ENCODE measurements at regions not wholly inside any gene's neighbourhood (a gene's known extent, or its start where the extent isn't known, plus 50 kb on each side); places are given as distances from the start of the nearest gene placed in this dataset.
"Not testable (repeated sequence)": the region's sequence is repeated elsewhere in the genome, so short reads cannot be mapped to it uniquely, and the experiment has no call there.

- H3K9ac ChIP-seq (ENCODE audit: low read length in 5 of 5) = no peak overlapping the region
- no peaks in the 10 kb centered on the region for H3K9me3 ChIP-seq (ENCODE audit: control insufficient read depth in 5 of 5, low read length in 5 of 5)
Measured at GRCh38 chr5:67773411-67774266, 441.9 kb upstream of the PIK3R1 start.

DNA sequence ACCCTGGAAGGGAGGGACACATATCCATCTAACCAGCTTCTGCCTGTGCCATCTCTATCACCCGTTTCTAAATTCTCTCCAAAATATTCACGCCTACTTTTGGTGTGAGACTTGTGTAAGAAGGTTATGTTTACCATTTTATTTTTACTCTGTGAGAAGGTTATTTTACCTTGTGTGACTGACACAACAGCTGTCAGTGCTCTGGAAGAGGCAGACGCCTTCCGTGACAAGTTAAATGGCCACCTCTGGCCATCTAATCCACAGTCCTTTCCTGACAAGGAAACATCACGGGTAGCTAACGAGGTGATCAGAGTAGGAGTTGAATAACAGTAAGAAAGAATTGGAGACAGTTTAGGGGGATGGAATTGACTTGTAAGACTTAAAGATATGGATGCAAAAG lies 443.8 kb upstream of the PIK3R1 start:
- peaks cover 0 to 14% (median 10%) of the 10 kb centered on the region in 5 donors for H3K4me1 ChIP-seq (ENCODE audit: control insufficient read depth in 5 of 5, insufficient read depth in 5 of 5, low read length in 5 of 5)
- no peak overlapping the region for H3K9ac ChIP-seq (ENCODE audit: low read length in 5 of 5)
- H3K36me3 ChIP-seq (ENCODE audit: control insufficient read depth in 5 of 5, insufficient read depth in 5 of 5, low read length in 5 of 5) = no peaks in the 10 kb centered on the region
- no peak overlapping the region for H3K27ac ChIP-seq (ENCODE audit: low read depth, low read length)
- H3K4me3 ChIP-seq (ENCODE audit: low read depth in 1 of 5, low read length in 5 of 5) = no peak overlapping the region
- H3K9me3 ChIP-seq (ENCODE audit: control insufficient read depth in 5 of 5, low read length in 5 of 5) = no peaks in the 10 kb centered on the region
- H3K27me3 ChIP-seq (ENCODE audit: control insufficient read depth in 5 of 5, insufficient read depth in 4 of 5, low read length in 5 of 5) = no peaks in the 10 kb centered on the region

More at GRCh38 chr5:67773411-67774266, 441.9 kb upstream of the PIK3R1 start:
- Histone ChIP-seq H3K4me3 (ENCODE audit: low read depth in 1 of 5, low read length in 5 of 5) (no peak overlapping the region), H3K27me3 (ENCODE audit: control insufficient read depth in 5 of 5, insufficient read depth in 4 of 5, low read length in 5 of 5) (no peaks in the 10 kb centered on the region), H3K4me1 (ENCODE audit: control insufficient read depth in 5 of 5, insufficient read depth in 5 of 5, low read length in 5 of 5) (peaks cover 0 to 14% (median 10%) of the 10 kb centered on the region in 5 donors), H3K36me3 (ENCODE audit: control insufficient read depth in 5 of 5, insufficient read depth in 5 of 5, low read length in 5 of 5) (no peaks in the 10 kb centered on the region), H3K27ac (ENCODE audit: low read depth, low read length) (no peak overlapping the region)

DNA sequence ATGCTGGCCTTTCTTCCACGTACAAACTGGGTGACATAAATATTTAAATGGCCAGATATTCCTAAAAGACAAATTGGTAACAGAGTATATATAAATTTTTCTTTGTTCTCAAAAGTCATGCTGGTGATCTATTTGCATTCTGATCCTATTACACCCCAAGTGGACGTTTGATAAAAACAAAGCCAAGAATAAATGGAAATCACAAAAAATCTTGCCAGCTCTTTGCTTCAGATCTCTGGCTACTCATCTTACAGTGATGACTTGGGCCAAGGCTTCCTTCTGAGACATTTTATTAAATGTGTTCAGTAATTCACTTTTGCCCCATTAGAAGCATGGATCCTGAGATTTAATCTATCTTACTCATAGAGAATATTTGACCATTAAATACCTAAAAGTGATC lies 444.3 kb upstream of the PIK3R1 start:
- Histone ChIP-seq H3K9ac (ENCODE audit: low read length in 5 of 5) (no peak overlapping the region), H3K27me3 (ENCODE audit: control insufficient read depth in 5 of 5, insufficient read depth in 4 of 5, low read length in 5 of 5) (no peaks in the 10 kb centered on the region), H3K27ac (ENCODE audit: low read depth, low read length) (no peak overlapping the region), H3K9me3 (ENCODE audit: control insufficient read depth in 5 of 5, low read length in 5 of 5) (no peaks in the 10 kb centered on the region), H3K4me3 (ENCODE audit: low read depth in 1 of 5, low read length in 5 of 5) (no peak overlapping the region), H3K4me1 (ENCODE audit: control insufficient read depth in 5 of 5, insufficient read depth in 5 of 5, low read length in 5 of 5) (peaks cover 0 to 14% (median 10%) of the 10 kb centered on the region in 5 donors), H3K36me3 (ENCODE audit: control insufficient read depth in 5 of 5, insufficient read depth in 5 of 5, low read length in 5 of 5) (no peaks in the 10 kb centered on the region)

DNA sequence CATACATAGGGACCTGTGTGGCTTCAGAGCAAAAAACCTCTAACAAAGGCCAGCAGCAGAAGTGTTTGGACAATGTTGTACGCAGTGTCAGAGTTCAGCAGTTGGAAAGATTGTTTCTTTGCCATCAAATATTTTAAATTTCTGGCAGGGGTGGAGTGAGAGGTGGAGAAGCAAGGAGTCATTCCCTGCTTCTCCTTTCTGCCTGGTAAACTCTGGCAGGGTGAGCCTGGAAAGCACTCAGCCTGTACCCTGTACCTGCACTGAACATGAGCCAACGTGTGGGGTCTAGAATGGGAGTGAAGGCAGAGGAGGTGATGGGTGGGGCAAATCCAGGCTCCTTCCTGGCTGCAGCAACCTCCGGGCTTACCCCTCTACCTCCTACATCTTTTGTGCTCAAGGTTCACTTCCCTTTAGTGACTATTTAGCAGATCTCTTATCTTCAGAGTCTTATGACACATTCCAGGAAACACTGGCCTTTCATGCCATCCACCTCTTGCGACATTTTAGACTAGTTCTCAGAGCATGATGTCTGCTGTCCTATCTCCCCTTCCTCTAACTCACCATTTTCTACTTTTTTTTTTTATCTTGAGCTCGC lies 445.0 kb upstream of the PIK3R1 start:
- no peak overlapping the region for H3K4me3 ChIP-seq (ENCODE audit: low read depth in 1 of 5, low read length in 5 of 5)

DNA sequence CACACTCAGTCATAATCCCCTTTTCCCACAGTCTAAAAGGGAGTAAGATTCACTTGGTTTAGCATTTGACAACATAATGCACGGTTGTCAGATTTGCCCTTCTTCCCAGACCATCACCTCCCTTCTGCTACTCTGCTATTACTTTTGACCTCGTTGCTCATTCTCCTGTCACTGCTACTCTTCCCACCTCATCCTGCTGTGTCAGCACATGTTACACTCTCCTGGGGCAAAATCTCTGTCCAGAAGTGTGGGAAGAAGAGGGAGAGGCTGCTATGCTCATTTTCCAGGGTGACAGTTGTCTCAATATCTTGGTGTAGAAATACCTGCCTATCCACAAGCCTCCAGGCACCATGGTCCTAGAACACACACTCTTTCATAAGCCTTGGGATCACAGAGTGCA lies 449.9 kb upstream of the PIK3R1 start:
- H3K9ac ChIP-seq (ENCODE audit: low read length in 5 of 5) = no peak overlapping the region
- peaks cover 0 to 7% (median 5%) of the 10 kb centered on the region in 5 donors for H3K4me1 ChIP-seq (ENCODE audit: control insufficient read depth in 5 of 5, insufficient read depth in 5 of 5, low read length in 5 of 5)
- H3K9me3 ChIP-seq (ENCODE audit: control insufficient read depth in 5 of 5, low read length in 5 of 5) = no peaks in the 10 kb centered on the region
- no peaks in the 10 kb centered on the region for H3K27me3 ChIP-seq (ENCODE audit: control insufficient read depth in 5 of 5, insufficient read depth in 4 of 5, low read length in 5 of 5)
- H3K36me3 ChIP-seq (ENCODE audit: control insufficient read depth in 5 of 5, insufficient read depth in 5 of 5, low read length in 5 of 5) = no peaks in the 10 kb centered on the region
- H3K4me3 ChIP-seq (ENCODE audit: low read depth in 1 of 5, low read length in 5 of 5) = no peak overlapping the region
- H3K27ac ChIP-seq (ENCODE audit: low read depth, low read length) = no peak overlapping the region

More for the DNA sequence above, 445.0 kb upstream of the PIK3R1 start:
- Histone ChIP-seq H3K27ac (ENCODE audit: low read depth, low read length) (no peak overlapping the region), H3K9me3 (ENCODE audit: control insufficient read depth in 5 of 5, low read length in 5 of 5) (no peaks in the 10 kb centered on the region), H3K27me3 (ENCODE audit: control insufficient read depth in 5 of 5, insufficient read depth in 4 of 5, low read length in 5 of 5) (no peaks in the 10 kb centered on the region), H3K36me3 (ENCODE audit: control insufficient read depth in 5 of 5, insufficient read depth in 5 of 5, low read length in 5 of 5) (no peaks in the 10 kb centered on the region), H3K4me1 (ENCODE audit: control insufficient read depth in 5 of 5, insufficient read depth in 5 of 5, low read length in 5 of 5) (peaks cover 0 to 14% (median 10%) of the 10 kb centered on the region in 5 donors), H3K9ac (ENCODE audit: low read length in 5 of 5) (no peak overlapping the region)

DNA sequence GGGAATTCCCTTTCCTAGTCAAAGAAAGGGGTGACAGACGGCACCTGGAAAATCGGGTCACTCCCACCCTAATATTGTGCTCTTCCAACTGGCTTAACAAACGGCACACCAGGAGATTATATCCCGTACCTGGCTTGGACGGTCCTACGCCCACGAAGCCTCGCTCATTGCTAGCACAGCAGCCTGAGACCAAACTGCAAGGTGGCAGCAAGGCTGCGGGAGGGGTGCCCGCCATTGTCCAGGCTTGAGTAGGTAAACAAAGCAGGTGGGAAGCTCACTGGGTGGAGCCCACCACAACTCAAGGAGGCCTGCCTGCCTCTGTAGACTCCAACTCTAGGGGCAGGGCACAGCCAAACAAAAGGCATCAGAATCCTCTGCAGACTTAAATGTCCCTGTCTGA lies 457.8 kb upstream of the PIK3R1 start:
- H3K27me3 ChIP-seq (ENCODE audit: control insufficient read depth in 5 of 5, insufficient read depth in 4 of 5, low read length in 5 of 5); H3K9ac ChIP-seq (ENCODE audit: low read length in 5 of 5); H3K36me3 ChIP-seq (ENCODE audit: control insufficient read depth in 5 of 5, insufficient read depth in 5 of 5, low read length in 5 of 5); H3K4me1 ChIP-seq (ENCODE audit: control insufficient read depth in 5 of 5, insufficient read depth in 5 of 5, low read length in 5 of 5); H3K27ac ChIP-seq (ENCODE audit: low read depth, low read length); H3K4me3 ChIP-seq (ENCODE audit: low read depth in 1 of 5, low read length in 5 of 5): not testable (repeated sequence)
- peaks cover 0 to 11% (median 2%) of the 10 kb centered on the region in 5 donors for H3K9me3 ChIP-seq (ENCODE audit: control insufficient read depth in 5 of 5, low read length in 5 of 5)

- no peak overlapping the region for H3K9ac ChIP-seq (ENCODE audit: low read length in 5 of 5)
- no peaks in the 10 kb centered on the region for H3K27me3 ChIP-seq (ENCODE audit: control insufficient read depth in 5 of 5, insufficient read depth in 4 of 5, low read length in 5 of 5)
- H3K27ac ChIP-seq (ENCODE audit: low read depth, low read length) = no peak overlapping the region
- H3K4me3 ChIP-seq (ENCODE audit: low read depth in 1 of 5, low read length in 5 of 5) = no peak overlapping the region
- peaks cover 0 to 8% (median 0%) of the 10 kb centered on the region in 5 donors for H3K4me1 ChIP-seq (ENCODE audit: control insufficient read depth in 5 of 5, insufficient read depth in 5 of 5, low read length in 5 of 5)
- H3K9me3 ChIP-seq (ENCODE audit: control insufficient read depth in 5 of 5, low read length in 5 of 5) = peaks cover 2 to 14% (median 7%) of the 10 kb centered on the region in 5 donors
- no peaks in the 10 kb centered on the region for H3K36me3 ChIP-seq (ENCODE audit: control insufficient read depth in 5 of 5, insufficient read depth in 5 of 5, low read length in 5 of 5)
Measured at GRCh38 chr5:67752357-67752708, 463.2 kb upstream of the PIK3R1 start.

GRCh38 chr5:67748165-67748690 lies 467.3 kb upstream of the PIK3R1 start:
- Histone ChIP-seq H3K4me3 (ENCODE audit: low read depth in 1 of 5, low read length in 5 of 5) (no peak overlapping the region), H3K4me1 (ENCODE audit: control insufficient read depth in 5 of 5, insufficient read depth in 5 of 5, low read length in 5 of 5) (peaks cover 0 to 8% (median 0%) of the 10 kb centered on the region in 5 donors), H3K36me3 (ENCODE audit: control insufficient read depth in 5 of 5, insufficient read depth in 5 of 5, low read length in 5 of 5) (no peaks in the 10 kb centered on the region), H3K27ac (ENCODE audit: low read depth, low read length) (no peak overlapping the region), H3K9ac (ENCODE audit: low read length in 5 of 5) (no peak overlapping the region), H3K9me3 (ENCODE audit: control insufficient read depth in 5 of 5, low read length in 5 of 5) (peaks cover 0 to 12% (median 10%) of the 10 kb centered on the region in 5 donors), H3K27me3 (ENCODE audit: control insufficient read depth in 5 of 5, insufficient read depth in 4 of 5, low read length in 5 of 5) (no peaks in the 10 kb centered on the region)

GRCh38 chr5:67747096-67747495 lies 468.5 kb upstream of the PIK3R1 start:
- Histone ChIP-seq H3K4me3 (ENCODE audit: low read depth in 1 of 5, low read length in 5 of 5) (no peak overlapping the region), H3K36me3 (ENCODE audit: control insufficient read depth in 5 of 5, insufficient read depth in 5 of 5, low read length in 5 of 5) (no peaks in the 10 kb centered on the region)

GRCh38 chr5:67746608-67747007 lies 468.9 kb upstream of the PIK3R1 start:
- H3K4me3 ChIP-seq (ENCODE audit: low read depth in 1 of 5, low read length in 5 of 5); H3K27ac ChIP-seq (ENCODE audit: low read depth, low read length); H3K9ac ChIP-seq (ENCODE audit: low read length in 5 of 5); H3K9me3 ChIP-seq (ENCODE audit: control insufficient read depth in 5 of 5, low read length in 5 of 5); H3K27me3 ChIP-seq (ENCODE audit: control insufficient read depth in 5 of 5, insufficient read depth in 4 of 5, low read length in 5 of 5); H3K36me3 ChIP-seq (ENCODE audit: control insufficient read depth in 5 of 5, insufficient read depth in 5 of 5, low read length in 5 of 5); H3K4me1 ChIP-seq (ENCODE audit: control insufficient read depth in 5 of 5, insufficient read depth in 5 of 5, low read length in 5 of 5): not testable (repeated sequence)

More at GRCh38 chr5:67747096-67747495, 468.5 kb upstream of the PIK3R1 start:
- Histone ChIP-seq H3K9ac (ENCODE audit: low read length in 5 of 5) (no peak overlapping the region), H3K9me3 (ENCODE audit: control insufficient read depth in 5 of 5, low read length in 5 of 5) (peaks cover 0 to 8% (median 5%) of the 10 kb centered on the region in 5 donors), H3K4me1 (ENCODE audit: control insufficient read depth in 5 of 5, insufficient read depth in 5 of 5, low read length in 5 of 5) (peaks cover 0 to 6% (median 0%) of the 10 kb centered on the region in 5 donors), H3K27me3 (ENCODE audit: control insufficient read depth in 5 of 5, insufficient read depth in 4 of 5, low read length in 5 of 5) (no peaks in the 10 kb centered on the region), H3K27ac (ENCODE audit: low read depth, low read length) (no peak overlapping the region)

All from subcutaneous abdominal adipose tissue (tissue), 5 donors.